ENCODE measurements at regions not wholly inside any gene's neighbourhood (a gene's known extent, or its start where the extent isn't known, plus 50 kb on each side); places are given as distances from the start of the nearest gene placed in this dataset.

- ChIA-PET POLR2A (ENCODE audit: unreplicated experiment) (no interaction called here), CTCF (no interaction called here)
- Histone ChIP-seq H3F3A (ENCODE audit: low read length, unreplicated experiment) (no peaks in the 10 kb centered on the region), H3K27ac (ENCODE audit: low read length) (no peak overlapping the region), H3K4me3 (ENCODE audit: low read length) (no peak overlapping the region), H3K79me2 (ENCODE audit: low read length) (no peaks in the 10 kb centered on the region), H3K9ac (ENCODE audit: low read length) (no peak overlapping the region), H2AFZ (ENCODE audit: low read length) (no peak overlapping the region), H3K9me2 (replicated peaks; ENCODE audit: low read length) (no peaks in the 10 kb centered on the region), H3K36me3 (ENCODE audit: low read depth, low read length) (no peaks in the 10 kb centered on the region), H3K27me3 (ENCODE audit: low read length) (no peaks in the 10 kb centered on the region), H3K4me2 (ENCODE audit: low read length) (no peak overlapping the region), H3K4me1 (ENCODE audit: insufficient read depth, low read length) (no peaks in the 10 kb centered on the region), H3K9me3 (ENCODE audit: low read length) (no peaks in the 10 kb centered on the region), H4K20me1 (ENCODE audit: low read length) (no peaks in the 10 kb centered on the region)
- TF ChIP-seq EZH2phosphoT487 (IDR thresholded peaks at IDR 0.05; ENCODE audit: borderline replicate concordance, low read length), result no peak
- no peak for TF ChIP-seq EZH2 (IDR thresholded peaks at IDR 0.05; ENCODE audit: low read length, unreplicated experiment)
- no peak for TF ChIP-seq CTCF (conservative IDR thresholded peaks at IDR 0.05; ENCODE audit: low read depth, low read length)
- DNase-seq (no peak), ATAC-seq (no peak)
- no TSS peak for BruUV-seq (replicated peaks)
- intact Hi-C loops (cut with micrococcal nuclease), result no loop called here
Measured at GRCh38 chr7:136210664-136211063, 233.5 kb upstream of the MTPN start.

- Histone ChIP-seq H3K36me3 (ENCODE audit: low read depth, low read length) (no peaks in the 10 kb centered on the region), H3K27ac (ENCODE audit: low read length) (no peak overlapping the region), H3K9me2 (replicated peaks; ENCODE audit: low read length) (no peaks in the 10 kb centered on the region), H3K4me2 (ENCODE audit: low read length) (no peak overlapping the region), H3K27me3 (ENCODE audit: low read length) (no peaks in the 10 kb centered on the region), H3K4me1 (ENCODE audit: insufficient read depth, low read length) (no peaks in the 10 kb centered on the region), H3K9me3 (ENCODE audit: low read length) (no peaks in the 10 kb centered on the region), H3F3A (ENCODE audit: low read length, unreplicated experiment) (no peaks in the 10 kb centered on the region), H4K20me1 (ENCODE audit: low read length) (no peaks in the 10 kb centered on the region), H3K4me3 (ENCODE audit: low read length) (no peak overlapping the region), H2AFZ (ENCODE audit: low read length) (no peak overlapping the region), H3K9ac (ENCODE audit: low read length) (no peak overlapping the region), H3K79me2 (ENCODE audit: low read length) (no peaks in the 10 kb centered on the region)
- DNase-seq (no peak), ATAC-seq (no peak)
- intact Hi-C loops (cut with micrococcal nuclease), result no loop called here
- TF ChIP-seq EZH2 (IDR thresholded peaks at IDR 0.05; ENCODE audit: low read length, unreplicated experiment), result no peak
- TF ChIP-seq CTCF (conservative IDR thresholded peaks at IDR 0.05; ENCODE audit: low read depth, low read length), result no peak
- no peak for TF ChIP-seq EZH2phosphoT487 (IDR thresholded peaks at IDR 0.05; ENCODE audit: borderline replicate concordance, low read length)
- ChIA-PET POLR2A (ENCODE audit: unreplicated experiment) (no interaction called here), CTCF (no interaction called here)
- no TSS peak for BruUV-seq (replicated peaks)
Measured at GRCh38 chr7:136210079-136210478, 232.9 kb upstream of the MTPN start.

GRCh38 chr7:136205956-136206355, 228.8 kb upstream of the MTPN start:
- DNase-seq (no peak), ATAC-seq (no peak)
- no peaks in the 10 kb centered on the region for H3K79me2 ChIP-seq (ENCODE audit: low read length)
- no peak for TF ChIP-seq EZH2 (IDR thresholded peaks at IDR 0.05; ENCODE audit: low read length, unreplicated experiment)
- TF ChIP-seq CTCF (conservative IDR thresholded peaks at IDR 0.05; ENCODE audit: low read depth, low read length), result no peak
- TF ChIP-seq EZH2phosphoT487 (IDR thresholded peaks at IDR 0.05; ENCODE audit: borderline replicate concordance, low read length), result no peak
- H3F3A ChIP-seq (ENCODE audit: low read length, unreplicated experiment), result no peaks in the 10 kb centered on the region
- H3K4me2 ChIP-seq (ENCODE audit: low read length), result no peak overlapping the region
- ChIA-PET POLR2A (ENCODE audit: unreplicated experiment) (no interaction called here), CTCF (no interaction called here)
- no peak overlapping the region for H3K9ac ChIP-seq (ENCODE audit: low read length)
- H3K9me2 ChIP-seq (replicated peaks; ENCODE audit: low read length), result no peaks in the 10 kb centered on the region
- H4K20me1 ChIP-seq (ENCODE audit: low read length), result no peaks in the 10 kb centered on the region
- H2AFZ ChIP-seq (ENCODE audit: low read length), result no peak overlapping the region
- no peaks in the 10 kb centered on the region for H3K9me3 ChIP-seq (ENCODE audit: low read length)
- intact Hi-C loops (cut with micrococcal nuclease), result no loop called here
- H3K4me3 ChIP-seq (ENCODE audit: low read length), result no peak overlapping the region
- no peaks in the 10 kb centered on the region for H3K4me1 ChIP-seq (ENCODE audit: insufficient read depth, low read length)
- no TSS peak for BruUV-seq (replicated peaks)
- no peak overlapping the region for H3K27ac ChIP-seq (ENCODE audit: low read length)
- no peaks in the 10 kb centered on the region for H3K36me3 ChIP-seq (ENCODE audit: low read depth, low read length)
- H3K27me3 ChIP-seq (ENCODE audit: low read length), result no peaks in the 10 kb centered on the region
